GM23338 (cell line): ENCODE measurements at regions not wholly inside any gene's neighbourhood (a gene's known extent, or its start where the extent isn't known, plus 50 kb on each side); places are given as distances from the start of the nearest gene placed in this dataset.

Experiments used
- ATAC-seq: fragments of 200-7000 bp; cut with Tn5 transposase; 3 replicates; pipeline ENCODE4 v1.9.1; 2020
- DNase-seq: peaks from one replicate; pipeline ENCODE4 v3.0.0-alpha.2; 2015; ENCODE audit warnings: low spot score
- H2AFZ ChIP-seq: fragments of 200-600 bp; sonication (generic); 2 replicates; pipeline ENCODE4 v1.8.0; 2016; ENCODE audit warnings: antibody characterized with exemption, mild to moderate bottlenecking, moderate library complexity
- H3F3A ChIP-seq: fragments of 200-600 bp; sonication (generic); replicated peaks from 2 replicates; pipeline ENCODE4 v1.8.0; 2017; ENCODE audit warnings: antibody characterized with exemption, mixed run types, low read depth
- H3K27ac ChIP-seq: fragments of 200-600 bp; sonication (generic); 2 replicates; pipeline ENCODE4 v1.6.1; 2016; ENCODE audit warnings: low read depth
- H3K27me3 ChIP-seq: fragments of 200-600 bp; sonication (generic); 2 replicates; pipeline ENCODE4 v1.8.0; 2016; ENCODE audit warnings: mild to moderate bottlenecking, mixed run types, moderate library complexity; ENCODE audit not compliant: insufficient read depth
- H3K36me3 ChIP-seq: fragments of 200-600 bp; sonication (generic); 2 replicates; pipeline ENCODE4 v1.8.0; 2016; ENCODE audit warnings: mild to moderate bottlenecking; ENCODE audit not compliant: insufficient read depth
- H3K4me1 ChIP-seq: fragments of 200-600 bp; sonication (generic); 2 replicates; pipeline ENCODE4 v1.8.0; 2016; ENCODE audit warnings: mild to moderate bottlenecking, moderate library complexity; ENCODE audit not compliant: insufficient read depth
- H3K4me2 ChIP-seq: fragments of 200-600 bp; sonication (generic); 2 replicates; pipeline ENCODE4 v1.7.1; 2017; ENCODE audit warnings: mixed run types
- H3K4me3 ChIP-seq: fragments of 200-600 bp; sonication (generic); 2 replicates; pipeline ENCODE4 v1.6.1; 2016; ENCODE audit warnings: mixed run types
- H3K79me2 ChIP-seq: fragments of 200-600 bp; sonication (generic); replicated peaks from 2 replicates; pipeline ENCODE4 v1.8.0; 2017; ENCODE audit warnings: mild to moderate bottlenecking; ENCODE audit not compliant: insufficient read depth
- H3K9me2 ChIP-seq: fragments of 200-600 bp; sonication (generic); 2 replicates; pipeline ENCODE4 v1.8.0; 2017; ENCODE audit not compliant: insufficient read depth
- H4K20me1 ChIP-seq: fragments of 200-600 bp; sonication (generic); replicated peaks from 2 replicates; pipeline ENCODE4 v1.8.0; 2017; ENCODE audit warnings: mild to moderate bottlenecking; ENCODE audit not compliant: insufficient read depth
- H3K27ac Mint-ChIP-seq: 2 replicates; pipeline ENCODE4 v1.8.0; 2020; ENCODE audit warnings: inconsistent platforms, mild to moderate bottlenecking, moderate library complexity, mixed read lengths
- H3K27me3 Mint-ChIP-seq: 3 replicates; pipeline ENCODE4 v1.8.0; 2022; ENCODE audit warnings: low read depth, mild to moderate bottlenecking, moderate library complexity, mixed read lengths, inconsistent platforms; ENCODE audit not compliant: insufficient read depth, poor library complexity
- H3K36me3 Mint-ChIP-seq: 3 replicates; pipeline ENCODE4 v1.8.0; 2021; ENCODE audit warnings: low read depth, mild to moderate bottlenecking, inconsistent platforms, moderate library complexity, mixed read lengths
- H3K4me1 Mint-ChIP-seq: 3 replicates; pipeline ENCODE4 v1.8.0; 2020; ENCODE audit warnings: mild to moderate bottlenecking, inconsistent platforms, mixed read lengths
- H3K4me3 Mint-ChIP-seq: 3 replicates; pipeline ENCODE4 v1.8.0; 2021; ENCODE audit warnings: moderate library complexity, mild to moderate bottlenecking, inconsistent platforms, mixed read lengths
- H3K9me3 Mint-ChIP-seq: 3 replicates; pipeline ENCODE4 v1.8.0; 2020; ENCODE audit warnings: moderate library complexity, mild to moderate bottlenecking, inconsistent platforms, mixed read lengths
- NANOG ChIP-seq: IDR thresholded peaks from 2 replicates; pipeline ENCODE4 v1.6.1; 2016; ENCODE audit warnings: antibody characterized with exemption, borderline replicate concordance
- POLR2AphosphoS5 ChIP-seq: IDR thresholded peaks from 2 replicates; pipeline ENCODE4 v1.6.1; 2016; ENCODE audit warnings: antibody characterized with exemption, low read depth
- ZNF114 ChIP-seq: fragments of 250-450 bp; sonication (Bioruptor Pico); IDR thresholded peaks from 2 replicates; pipeline ENCODE4 v1.5.0; 2020; ENCODE audit warnings: mild to moderate bottlenecking, moderate library complexity
- TF ChIP-seq, protein P1 (sequence below): fragments of 250-450 bp; sonication (Bioruptor Pico); IDR thresholded peaks from 2 replicates; pipeline ENCODE4 v1.5.0; 2020; ENCODE audit warnings: mild to moderate bottlenecking, moderate library complexity
- TF ChIP-seq, protein P2 (sequence below), 2 experiments: fragments of 200-600 bp in 1 of 2; sonication (generic) in 1 of 2; conservative IDR thresholded peaks; 2 replicates each; pipeline versions ENCODE4 v1.5.1 to v1.6.1; 2016 to 2017; ENCODE audit warnings: antibody characterized with exemption in 2 of 2, low read depth in 2 of 2, mild to moderate bottlenecking in 2 of 2, moderate library complexity in 1 of 2

DNA sequence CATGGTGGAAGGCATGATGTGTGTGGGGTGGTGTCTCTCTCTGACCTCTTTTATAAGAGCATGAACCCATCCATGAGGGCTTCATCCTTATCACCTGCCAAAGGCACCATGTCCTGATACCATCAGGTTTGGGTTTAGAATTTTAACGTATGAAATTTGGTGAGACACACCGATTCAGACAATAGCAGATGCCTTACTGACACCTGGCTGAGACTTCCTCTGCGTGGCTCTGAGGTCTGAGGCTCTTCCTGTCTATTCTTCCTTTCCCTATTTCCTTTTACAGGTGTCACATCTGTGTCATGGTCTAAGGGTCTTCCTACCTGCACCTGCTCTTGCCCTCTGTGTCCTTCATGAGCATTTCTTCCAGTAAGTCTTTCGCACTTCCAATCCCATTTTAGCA lies 320.7 kb upstream of the CLNK start (continued):
- TF ChIP-seq, protein P1, sequence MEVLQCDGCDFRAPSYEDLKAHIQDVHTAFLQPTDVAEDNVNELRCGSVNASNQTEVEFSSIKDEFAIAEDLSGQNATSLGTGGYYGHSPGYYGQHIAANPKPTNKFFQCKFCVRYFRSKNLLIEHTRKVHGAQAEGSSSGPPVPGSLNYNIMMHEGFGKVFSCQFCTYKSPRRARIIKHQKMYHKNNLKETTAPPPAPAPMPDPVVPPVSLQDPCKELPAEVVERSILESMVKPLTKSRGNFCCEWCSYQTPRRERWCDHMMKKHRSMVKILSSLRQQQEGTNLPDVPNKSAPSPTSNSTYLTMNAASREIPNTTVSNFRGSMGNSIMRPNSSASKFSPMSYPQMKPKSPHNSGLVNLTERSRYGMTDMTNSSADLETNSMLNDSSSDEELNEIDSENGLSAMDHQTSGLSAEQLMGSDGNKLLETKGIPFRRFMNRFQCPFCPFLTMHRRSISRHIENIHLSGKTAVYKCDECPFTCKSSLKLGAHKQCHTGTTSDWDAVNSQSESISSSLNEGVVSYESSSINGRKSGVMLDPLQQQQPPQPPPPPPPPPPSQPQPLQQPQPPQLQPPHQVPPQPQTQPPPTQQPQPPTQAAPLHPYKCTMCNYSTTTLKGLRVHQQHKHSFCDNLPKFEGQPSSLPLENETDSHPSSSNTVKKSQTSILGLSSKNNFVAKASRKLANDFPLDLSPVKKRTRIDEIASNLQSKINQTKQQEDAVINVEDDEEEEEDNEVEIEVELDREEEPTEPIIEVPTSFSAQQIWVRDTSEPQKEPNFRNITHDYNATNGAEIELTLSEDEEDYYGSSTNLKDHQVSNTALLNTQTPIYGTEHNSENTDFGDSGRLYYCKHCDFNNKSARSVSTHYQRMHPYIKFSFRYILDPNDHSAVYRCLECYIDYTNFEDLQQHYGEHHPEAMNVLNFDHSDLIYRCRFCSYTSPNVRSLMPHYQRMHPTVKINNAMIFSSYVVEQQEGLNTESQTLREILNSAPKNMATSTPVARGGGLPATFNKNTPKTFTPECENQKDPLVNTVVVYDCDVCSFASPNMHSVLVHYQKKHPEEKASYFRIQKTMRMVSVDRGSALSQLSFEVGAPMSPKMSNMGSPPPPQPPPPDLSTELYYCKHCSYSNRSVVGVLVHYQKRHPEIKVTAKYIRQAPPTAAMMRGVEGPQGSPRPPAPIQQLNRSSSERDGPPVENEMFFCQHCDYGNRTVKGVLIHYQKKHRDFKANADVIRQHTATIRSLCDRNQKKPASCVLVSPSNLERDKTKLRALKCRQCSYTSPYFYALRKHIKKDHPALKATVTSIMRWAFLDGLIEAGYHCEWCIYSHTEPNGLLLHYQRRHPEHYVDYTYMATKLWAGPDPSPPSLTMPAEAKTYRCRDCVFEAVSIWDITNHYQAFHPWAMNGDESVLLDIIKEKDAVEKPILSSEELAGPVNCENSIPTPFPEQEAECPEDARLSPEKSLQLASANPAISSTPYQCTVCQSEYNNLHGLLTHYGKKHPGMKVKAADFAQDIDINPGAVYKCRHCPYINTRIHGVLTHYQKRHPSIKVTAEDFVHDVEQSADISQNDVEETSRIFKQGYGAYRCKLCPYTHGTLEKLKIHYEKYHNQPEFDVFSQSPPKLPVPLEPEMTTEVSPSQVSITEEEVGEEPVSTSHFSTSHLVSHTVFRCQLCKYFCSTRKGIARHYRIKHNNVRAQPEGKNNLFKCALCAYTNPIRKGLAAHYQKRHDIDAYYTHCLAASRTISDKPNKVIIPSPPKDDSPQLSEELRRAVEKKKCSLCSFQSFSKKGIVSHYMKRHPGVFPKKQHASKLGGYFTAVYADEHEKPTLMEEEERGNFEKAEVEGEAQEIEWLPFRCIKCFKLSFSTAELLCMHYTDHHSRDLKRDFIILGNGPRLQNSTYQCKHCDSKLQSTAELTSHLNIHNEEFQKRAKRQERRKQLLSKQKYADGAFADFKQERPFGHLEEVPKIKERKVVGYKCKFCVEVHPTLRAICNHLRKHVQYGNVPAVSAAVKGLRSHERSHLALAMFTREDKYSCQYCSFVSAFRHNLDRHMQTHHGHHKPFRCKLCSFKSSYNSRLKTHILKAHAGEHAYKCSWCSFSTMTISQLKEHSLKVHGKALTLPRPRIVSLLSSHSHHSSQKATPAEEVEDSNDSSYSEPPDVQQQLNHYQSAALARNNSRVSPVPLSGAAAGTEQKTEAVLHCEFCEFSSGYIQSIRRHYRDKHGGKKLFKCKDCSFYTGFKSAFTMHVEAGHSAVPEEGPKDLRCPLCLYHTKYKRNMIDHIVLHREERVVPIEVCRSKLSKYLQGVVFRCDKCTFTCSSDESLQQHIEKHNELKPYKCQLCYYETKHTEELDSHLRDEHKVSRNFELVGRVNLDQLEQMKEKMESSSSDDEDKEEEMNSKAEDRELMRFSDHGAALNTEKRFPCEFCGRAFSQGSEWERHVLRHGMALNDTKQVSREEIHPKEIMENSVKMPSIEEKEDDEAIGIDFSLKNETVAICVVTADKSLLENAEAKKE, result no peak
- TF ChIP-seq, protein P2, sequence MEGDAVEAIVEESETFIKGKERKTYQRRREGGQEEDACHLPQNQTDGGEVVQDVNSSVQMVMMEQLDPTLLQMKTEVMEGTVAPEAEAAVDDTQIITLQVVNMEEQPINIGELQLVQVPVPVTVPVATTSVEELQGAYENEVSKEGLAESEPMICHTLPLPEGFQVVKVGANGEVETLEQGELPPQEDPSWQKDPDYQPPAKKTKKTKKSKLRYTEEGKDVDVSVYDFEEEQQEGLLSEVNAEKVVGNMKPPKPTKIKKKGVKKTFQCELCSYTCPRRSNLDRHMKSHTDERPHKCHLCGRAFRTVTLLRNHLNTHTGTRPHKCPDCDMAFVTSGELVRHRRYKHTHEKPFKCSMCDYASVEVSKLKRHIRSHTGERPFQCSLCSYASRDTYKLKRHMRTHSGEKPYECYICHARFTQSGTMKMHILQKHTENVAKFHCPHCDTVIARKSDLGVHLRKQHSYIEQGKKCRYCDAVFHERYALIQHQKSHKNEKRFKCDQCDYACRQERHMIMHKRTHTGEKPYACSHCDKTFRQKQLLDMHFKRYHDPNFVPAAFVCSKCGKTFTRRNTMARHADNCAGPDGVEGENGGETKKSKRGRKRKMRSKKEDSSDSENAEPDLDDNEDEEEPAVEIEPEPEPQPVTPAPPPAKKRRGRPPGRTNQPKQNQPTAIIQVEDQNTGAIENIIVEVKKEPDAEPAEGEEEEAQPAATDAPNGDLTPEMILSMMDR (conservative IDR thresholded peaks at IDR 0.05; ENCODE audit: low read depth in 2 of 2), result no peak
- no peak for TF ChIP-seq POLR2AphosphoS5
- no peak for TF ChIP-seq NANOG
- TF ChIP-seq ZNF114 (CRISPR knock-in tag), result no peak

DNA sequence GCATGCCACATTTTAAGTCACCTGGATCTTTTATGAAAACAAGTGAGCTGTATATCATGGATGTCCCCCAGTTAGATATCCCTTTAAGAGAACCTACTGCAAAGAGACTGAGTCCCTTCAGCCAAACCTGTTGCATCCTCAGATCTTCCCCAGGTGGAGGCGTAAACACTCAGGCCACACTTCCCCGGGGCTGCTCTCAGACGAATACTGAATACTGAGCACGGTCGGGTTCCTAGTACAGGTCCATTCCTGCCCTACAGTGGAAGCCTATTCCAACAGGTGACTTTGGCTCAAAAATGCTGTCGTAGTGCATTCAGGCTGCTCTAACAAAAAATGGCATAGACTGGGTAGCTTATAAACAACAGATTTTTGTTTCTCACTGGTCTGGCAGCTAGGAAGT lies 320.2 kb upstream of the CLNK start:
- no peaks in the 10 kb centered on the region for H3K9me3 Mint-ChIP-seq
- no peaks in the 10 kb centered on the region for H3K36me3 Mint-ChIP-seq
- DNase-seq, result peak; percentile 48
- Histone ChIP-seq H2AFZ (peak overlapping the region; percentile 74; the same call in 1 of the 2 replicates), H3F3A (no peaks in the 10 kb centered on the region), H3K36me3 (no peaks in the 10 kb centered on the region), H3K4me2 (no peak overlapping the region), H3K4me3 (no peak overlapping the region), H4K20me1 (no peaks in the 10 kb centered on the region), H3K79me2 (no peaks in the 10 kb centered on the region), H3K27me3 (no peaks in the 10 kb centered on the region), H3K9me2 (no peaks in the 10 kb centered on the region; the same call in 1 of the 2 replicates), H3K4me1 (no peaks in the 10 kb centered on the region), H3K27ac (no peak overlapping the region)
- no peak overlapping the region for H3K27ac Mint-ChIP-seq
- no peaks in the 10 kb centered on the region; the same call in 1 of the 3 replicates for H3K4me1 Mint-ChIP-seq
- H3K4me3 Mint-ChIP-seq, result no peak overlapping the region
- peak; percentile 73 for ATAC-seq
- TF ChIP-seq, protein P2 (conservative IDR thresholded peaks at IDR 0.05; ENCODE audit: low read depth in 2 of 2), result peak in 1 of 2 experiments; percentile 39; a peak in 2 of 4 replicates
- no peak for TF ChIP-seq ZNF114 (CRISPR knock-in tag)
- H3K27me3 Mint-ChIP-seq, result peaks cover 2% of the 10 kb centered on the region
